Epidermal melanocyte (primary cell): ENCODE measurements at regions not wholly inside any gene's neighbourhood (a gene's known extent, or its start where the extent isn't known, plus 50 kb on each side); places are given as distances from the start of the nearest gene placed in this dataset.

Experiments
- DNase-seq: peaks from one replicate; pipeline ENCODE4 v3.0.0; 2011; ENCODE audit warnings: low spot score; ENCODE audit not compliant: insufficient read length

- DNase-seq: no peak
Observed at GRCh38 chr2:53448591-53448990, 319.0 kb upstream of the CHAC2 start.

- no peak for DNase-seq
Observed at GRCh38 chr2:53448086-53448485, 319.5 kb upstream of the CHAC2 start.

GRCh38 chr2:53445383-53446070 lies 322.1 kb upstream of the CHAC2 start:
- no peak for DNase-seq

- DNase-seq: no peak
Observed at GRCh38 chr2:53442783-53443182, 324.8 kb upstream of the CHAC2 start.

- no peak for DNase-seq
Observed at GRCh38 chr2:53442093-53442492, 325.5 kb upstream of the CHAC2 start.

GRCh38 chr2:53438692-53439091 lies 328.9 kb upstream of the CHAC2 start:
- DNase-seq: no peak

- no peak for DNase-seq
Observed at GRCh38 chr2:53438100-53438499, 329.5 kb upstream of the CHAC2 start.

- no peak for DNase-seq
Observed at GRCh38 chr2:53437371-53437770, 330.2 kb upstream of the CHAC2 start.

- DNase-seq: no peak
Observed at GRCh38 chr2:53436882-53437281, 330.7 kb upstream of the CHAC2 start.

GRCh38 chr2:53435610-53436009 lies 332.0 kb upstream of the CHAC2 start:
- DNase-seq: no peak

- no peak for DNase-seq
Observed at GRCh38 chr2:53434466-53434865, 333.1 kb upstream of the CHAC2 start.

- DNase-seq: no peak
Observed at GRCh38 chr2:53432936-53433335, 334.7 kb upstream of the CHAC2 start.

GRCh38 chr2:53429901-53430300 lies 337.7 kb upstream of the CHAC2 start:
- no peak for DNase-seq

GRCh38 chr2:53424902-53425301 lies 342.7 kb upstream of the CHAC2 start:
- no peak for DNase-seq

GRCh38 chr2:53423465-53423864 lies 344.1 kb upstream of the CHAC2 start:
- no peak for DNase-seq

- no peak for DNase-seq
Observed at GRCh38 chr2:53422979-53423378, 344.6 kb upstream of the CHAC2 start.

GRCh38 chr2:53417385-53417784 lies 350.2 kb upstream of the CHAC2 start:
- DNase-seq: no peak

GRCh38 chr2:53407363-53408080 lies 360.1 kb upstream of the CHAC2 start:
- no peak for DNase-seq

- DNase-seq: no peak
Observed at GRCh38 chr2:53403792-53404413, 363.7 kb upstream of the CHAC2 start.

- DNase-seq: no peak
Observed at GRCh38 chr2:53397085-53397484, 370.5 kb upstream of the CHAC2 start.

GRCh38 chr2:53381271-53381670 lies 386.3 kb upstream of the CHAC2 start:
- no peak for DNase-seq

- DNase-seq: no peak
Observed at GRCh38 chr2:53379547-53379946, 388.1 kb upstream of the CHAC2 start.

GRCh38 chr2:53378791-53379190 lies 388.8 kb upstream of the CHAC2 start:
- no peak for DNase-seq
